ENCODE measurements at regions not wholly inside any gene's neighbourhood (a gene's known extent, or its start where the extent isn't known, plus 50 kb on each side); places are given as distances from the start of the nearest gene placed in this dataset.

GRCh38 chr10:127649642-127650041 lies 87.3 kb upstream of the FOXI2 start:
- Histone ChIP-seq H4K5ac (ENCODE audit: insufficient read length, low read depth, low read length) (no peak overlapping the region), H2BK5ac (ENCODE audit: low read depth, low read length) (no peak overlapping the region)
- WGBS, 2 experiments (ENCODE audit: extremely low coverage in 1 of 2, insufficient coverage in 1 of 2, insufficient read length in 1 of 2, insufficient replicate concordance in 2 of 2, low coverage in 1 of 2, low lambda C conversion rate in 2 of 2, missing lambda C conversion rate in 1 of 2), result 64% methylated on average over 6 of the region's 6 CpGs; no CpG with 5 or more reads in 1 of the 2 experiments
- TF ChIP-seq PHF8 (conservative IDR thresholded peaks at IDR 0.05; ENCODE audit: low read depth, low read length) (no peak), ATF3 (IDR thresholded peaks at IDR 0.05; ENCODE audit: insufficient read depth, low read depth, low read length) (no peak), ATF2 (IDR thresholded peaks at IDR 0.05; ENCODE audit: low read length) (no peak), JUND (IDR thresholded peaks at IDR 0.05; ENCODE audit: low read length) (no peak), BRCA1 (IDR thresholded peaks at IDR 0.05; ENCODE audit: low read depth, low read length) (no peak), RAD21 (IDR thresholded peaks at IDR 0.05 in 1 of 2, conservative IDR thresholded peaks at IDR 0.05 in 1 of 2; ENCODE audit: low read depth in 2 of 2, low read length in 2 of 2) (peak; percentile 68 to 79), RFX5 (IDR thresholded peaks at IDR 0.05; ENCODE audit: borderline replicate concordance, low read depth, low read length) (no peak), NRF1 (IDR thresholded peaks at IDR 0.05; ENCODE audit: low read depth, low read length) (no peak), SIN3A (conservative IDR thresholded peaks at IDR 0.05 in 1 of 2, IDR thresholded peaks at IDR 0.05 in 1 of 2; ENCODE audit: low read depth in 1 of 2, low read length in 2 of 2) (no peak), CHD1 (IDR thresholded peaks at IDR 0.05; ENCODE audit: low read depth, low read length) (no peak)

More at GRCh38 chr10:127649642-127650041, 87.3 kb upstream of the FOXI2 start:
- H3K14ac ChIP-seq (ENCODE audit: insufficient read length), result no peak overlapping the region
- no peak overlapping the region for H4K8ac ChIP-seq (ENCODE audit: extremely low read depth, insufficient read depth, low read length)
- no peak overlapping the region for H2AK5ac ChIP-seq (ENCODE audit: low read depth, low read length)
- ChIA-PET CTCF (ENCODE audit: partially characterized antibody) (interaction anchor here (0.6 to 2.6 kb wide), 22 partner anchors 8 to 414 kb away, joined by 3 to 22 read pairs (median 4); no protein-coding TSS in a partner anchor), POLR2A (ENCODE audit: partially characterized antibody) (no interaction called here)
- no peak overlapping the region for H2AFZ ChIP-seq (ENCODE audit: low read length)
- H3K9me3 ChIP-seq (ENCODE audit: insufficient read depth in 2 of 2, low read depth in 1 of 2, low read length in 1 of 2), result no peaks in the 10 kb centered on the region
- H4K20me1 ChIP-seq (replicated peaks in 1 of 2; ENCODE audit: control insufficient read depth in 1 of 2, insufficient read depth in 2 of 2, low read length in 2 of 2), result no peaks in the 10 kb centered on the region
- peak; percentile 66 for FAIRE-seq
- no peaks in the 10 kb centered on the region for H3K36me3 ChIP-seq (ENCODE audit: control insufficient read depth in 2 of 4, insufficient read depth in 4 of 4, low read length in 3 of 4)
- no peak overlapping the region for H2BK12ac ChIP-seq (ENCODE audit: low read depth, low read length)
- H3K27ac ChIP-seq (ENCODE audit: low read depth, low read length), result no peak overlapping the region
- no peak overlapping the region for H3K18ac ChIP-seq (ENCODE audit: extremely low read depth, low read length)
- H3K4me2 ChIP-seq (ENCODE audit: insufficient read depth in 1 of 2, low read depth in 2 of 2, low read length in 2 of 2), result no peak overlapping the region
- no peaks in the 10 kb centered on the region for H3K23me2 ChIP-seq (ENCODE audit: low read depth, low read length)
- H3K4ac ChIP-seq (replicated peaks; ENCODE audit: insufficient read length, low read depth, low read length), result no peak overlapping the region
- no peak overlapping the region for H2BK15ac ChIP-seq (ENCODE audit: low read length)
- H3K79me2 ChIP-seq (ENCODE audit: control insufficient read depth in 1 of 2, insufficient read depth in 2 of 2, low read length in 2 of 2), result no peaks in the 10 kb centered on the region
- no peak overlapping the region for H2BK120ac ChIP-seq (replicated peaks; ENCODE audit: low read depth, low read length)
- no peak overlapping the region for H3K23ac ChIP-seq (ENCODE audit: insufficient read length)
- no peak overlapping the region for H3K9ac ChIP-seq (replicated peaks in 1 of 4; ENCODE audit: extremely low read depth in 1 of 4, low read depth in 3 of 4, low read length in 3 of 4)
- H3K79me1 ChIP-seq (ENCODE audit: low read depth, low read length), result no peaks in the 10 kb centered on the region
- no peak overlapping the region for H3K56ac ChIP-seq (replicated peaks; ENCODE audit: insufficient read length, low read depth, low read length)
- DNase-seq (ENCODE audit: low read depth in 1 of 2, low spot score in 2 of 2), result peak; percentile 21 to 74
- H3K4me1 ChIP-seq (replicated peaks in 1 of 4; ENCODE audit: control insufficient read depth in 3 of 4, insufficient read depth in 4 of 4, low read length in 3 of 4), result no peaks in the 10 kb centered on the region
- H4K91ac ChIP-seq (replicated peaks; ENCODE audit: insufficient read length, low read length), result no peak overlapping the region
- H2BK20ac ChIP-seq (ENCODE audit: low read length), result no peak overlapping the region
- H3K4me3 ChIP-seq (ENCODE audit: extremely low read depth in 1 of 4, insufficient read depth in 2 of 4, low read depth in 3 of 4, low read length in 4 of 4), result no peak overlapping the region
- H3K27me3 ChIP-seq (replicated peaks in 1 of 4; ENCODE audit: control insufficient read depth in 3 of 4, extremely low read depth in 1 of 4, insufficient read depth in 3 of 4, low read length in 3 of 4), result no peaks in the 10 kb centered on the region
